GM12892 (cell line): ENCODE measurements at regions not wholly inside any gene's neighbourhood (a gene's known extent, or its start where the extent isn't known, plus 50 kb on each side); places are given as distances from the start of the nearest gene placed in this dataset.

ENCODE experiments used
- DNase-seq: peaks from one replicate; pipeline ENCODE4 v3.0.0; 2011; ENCODE audit not compliant: insufficient read length
- FAIRE-seq: peaks from 2 replicates; lab custom pipeline; 2011; peaks lifted over from hg19 to GRCh38; lab: Jason Lieb, UNC
- POLR2A ChIP-seq: IDR thresholded peaks from 2 replicates; pipeline ENCODE4 v1.6.1; 2011; ENCODE audit warnings: low read depth, low read length, control low read depth
- POLR2AphosphoS5 ChIP-seq: IDR thresholded peaks from 2 replicates; pipeline ENCODE4 v1.6.1; 2011; ENCODE audit warnings: low read depth, low read length, control low read depth
- TAF1 ChIP-seq: IDR thresholded peaks from 2 replicates; pipeline ENCODE4 v1.6.1; 2011; ENCODE audit warnings: low read depth, mild to moderate bottlenecking, control low read depth, low read length, borderline replicate concordance

- no peak for TF ChIP-seq POLR2A
- no peak for TF ChIP-seq TAF1
- TF ChIP-seq POLR2AphosphoS5, result no peak
- no peak for DNase-seq
- no peak for FAIRE-seq
Observed at GRCh38 chr12:115648463-115648862, 629.0 kb downstream of the MED13L start.

GRCh38 chr12:115646210-115646609, 631.3 kb downstream of the MED13L start:
- DNase-seq (no peak), FAIRE-seq (no peak)
- TF ChIP-seq POLR2AphosphoS5 (no peak), POLR2A (no peak), TAF1 (no peak)

- DNase-seq (no peak), FAIRE-seq (no peak)
- no peak for TF ChIP-seq TAF1
- no peak for TF ChIP-seq POLR2A
- no peak for TF ChIP-seq POLR2AphosphoS5
Observed at GRCh38 chr12:115640929-115641328, 636.6 kb downstream of the MED13L start.

DNA sequence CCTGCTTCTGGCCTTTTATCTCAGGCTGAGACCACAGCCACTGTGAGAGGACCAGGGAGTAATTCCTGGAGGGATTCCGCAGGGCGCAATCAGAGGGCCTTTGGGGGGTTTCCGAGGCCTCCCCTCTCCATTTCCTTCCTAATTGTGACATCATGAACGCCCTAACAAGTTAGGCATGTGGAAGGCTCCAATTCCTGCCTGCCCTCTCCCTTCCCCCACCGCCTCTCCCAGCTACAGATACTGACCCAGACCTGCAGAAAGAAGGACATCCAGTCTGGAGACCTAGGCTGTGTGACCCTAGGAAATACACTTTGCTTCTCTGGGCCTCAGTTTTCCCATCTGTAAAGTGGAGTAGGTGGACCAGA, 637.9 kb downstream of the MED13L start:
- TF ChIP-seq POLR2AphosphoS5 (no peak), TAF1 (no peak), POLR2A (no peak)
- DNase-seq (no peak), FAIRE-seq (no peak)

GRCh38 chr12:115638733-115639647, 638.5 kb downstream of the MED13L start:
- no peak for TF ChIP-seq TAF1
- no peak for TF ChIP-seq POLR2A
- no peak for TF ChIP-seq POLR2AphosphoS5
- DNase-seq, result no peak
- FAIRE-seq, result no peak

DNA sequence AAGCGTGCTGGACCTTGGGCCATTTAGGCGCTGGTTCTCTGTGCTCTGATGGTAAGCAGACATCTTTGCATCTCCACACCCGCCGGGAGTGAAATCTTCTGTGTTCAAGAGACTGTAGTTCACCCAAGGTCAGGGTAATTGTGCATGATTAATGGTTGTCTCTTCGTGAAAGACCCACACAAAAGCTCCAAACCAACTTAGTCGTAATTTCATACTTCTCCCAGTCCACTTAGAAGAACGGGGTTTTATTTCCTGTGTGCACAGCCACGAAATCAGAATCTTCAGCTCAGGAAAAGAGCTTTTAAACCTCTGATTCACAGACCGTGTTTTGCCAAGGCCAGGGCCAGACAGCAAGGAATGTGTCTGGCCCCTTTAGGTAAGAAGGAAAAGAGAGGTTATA, 640.9 kb downstream of the MED13L start:
- no peak for DNase-seq
- FAIRE-seq, result no peak
- no peak for TF ChIP-seq POLR2A
- TF ChIP-seq POLR2AphosphoS5, result no peak

GRCh38 chr12:115632308-115632707, 645.2 kb downstream of the MED13L start:
- FAIRE-seq (no peak), DNase-seq (no peak)
- TF ChIP-seq POLR2A (no peak), TAF1 (no peak), POLR2AphosphoS5 (no peak)

GRCh38 chr12:115630136-115630535, 647.4 kb downstream of the MED13L start:
- TF ChIP-seq TAF1 (no peak), POLR2AphosphoS5 (no peak), POLR2A (no peak)
- no peak for FAIRE-seq
- DNase-seq, result no peak

GRCh38 chr12:115626210-115626609, 651.3 kb downstream of the MED13L start:
- DNase-seq, result no peak
- TF ChIP-seq POLR2A (no peak), TAF1 (no peak), POLR2AphosphoS5 (no peak)
- no peak for FAIRE-seq

GRCh38 chr12:115623764-115624334, 653.6 kb downstream of the MED13L start:
- DNase-seq, result no peak
- TF ChIP-seq POLR2AphosphoS5, result no peak
- TF ChIP-seq POLR2A, result no peak
- no peak for TF ChIP-seq TAF1
- no peak for FAIRE-seq

DNA sequence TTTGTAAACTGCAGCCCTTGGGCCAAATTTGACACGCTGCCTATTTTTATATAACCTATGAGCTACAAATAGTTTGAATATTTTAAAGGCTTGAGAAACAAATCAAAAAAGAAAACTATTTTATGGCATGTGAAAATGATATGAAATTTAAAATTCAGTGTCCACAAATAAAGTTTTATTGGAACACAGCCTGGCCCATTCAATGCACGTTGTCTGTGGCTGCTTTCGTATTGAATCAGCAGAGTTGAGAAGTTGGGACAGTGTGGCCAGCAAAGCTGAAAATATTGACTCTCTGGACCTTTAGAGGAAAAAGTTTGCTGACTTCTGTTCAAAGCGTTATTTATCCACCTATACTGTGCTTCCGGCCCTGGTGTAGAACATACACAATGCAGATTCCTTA, 654.2 kb downstream of the MED13L start:
- no peak for TF ChIP-seq POLR2A
- TF ChIP-seq TAF1, result no peak
- TF ChIP-seq POLR2AphosphoS5, result no peak
- FAIRE-seq (no peak), DNase-seq (no peak)

GRCh38 chr12:115620816-115621215, 656.7 kb downstream of the MED13L start:
- no peak for FAIRE-seq
- TF ChIP-seq TAF1 (no peak), POLR2A (no peak), POLR2AphosphoS5 (no peak)
- DNase-seq, result no peak

- FAIRE-seq, result no peak
Observed at GRCh38 chr12:115619889-115620288, 657.6 kb downstream of the MED13L start.

More at GRCh38 chr12:115619889-115620288, 657.6 kb downstream of the MED13L start:
- DNase-seq, result no peak
- TF ChIP-seq TAF1 (no peak), POLR2AphosphoS5 (no peak)
